Hepatocyte (in vitro differentiated cells): ENCODE measurements at regions not wholly inside any gene's neighbourhood (a gene's known extent, or its start where the extent isn't known, plus 50 kb on each side); places are given as distances from the start of the nearest gene placed in this dataset.

Experiments used
- DNase-seq: peaks from one replicate; pipeline ENCODE4 v3.0.0-alpha.2; 2016; ENCODE audit warnings: low spot score
- H2AFZ ChIP-seq: fragments of 200-600 bp; sonication (generic); 2 replicates; pipeline ENCODE4 v1.6.0; 2016; ENCODE audit warnings: antibody characterized with exemption, mild to moderate bottlenecking
- H3K27ac ChIP-seq: fragments of 200-600 bp; sonication (generic); 2 replicates; pipeline ENCODE4 v1.5.1; 2016; ENCODE audit warnings: mild to moderate bottlenecking
- H3K27me3 ChIP-seq: fragments of 200-600 bp; sonication (generic); 2 replicates; pipeline ENCODE4 v1.6.1; 2016
- H3K36me3 ChIP-seq: fragments of 200-600 bp; sonication (generic); replicated peaks from 2 replicates; pipeline ENCODE4 v1.5.1; 2016; ENCODE audit warnings: low read depth; ENCODE audit not compliant: insufficient read depth
- H3K4me1 ChIP-seq: fragments of 200-600 bp; sonication (generic); 2 replicates; pipeline ENCODE4 v1.5.1; 2016; ENCODE audit warnings: mild to moderate bottlenecking, moderate library complexity; ENCODE audit not compliant: insufficient read depth
- H3K4me2 ChIP-seq: fragments of 200-600 bp; sonication (generic); 2 replicates; pipeline ENCODE4 v1.6.0; 2016
- H3K4me3 ChIP-seq: fragments of 200-600 bp; sonication (generic); 2 replicates; pipeline ENCODE4 v1.5.1; 2016; ENCODE audit warnings: mild to moderate bottlenecking
- H3K79me2 ChIP-seq: fragments of 200-600 bp; sonication (generic); 2 replicates; pipeline ENCODE4 v1.6.0; 2017; ENCODE audit warnings: mild to moderate bottlenecking
- H3K9me2 ChIP-seq: fragments of 200-600 bp; sonication (generic); replicated peaks from 2 replicates; pipeline ENCODE4 v1.6.0; 2017; ENCODE audit warnings: mild to moderate bottlenecking; ENCODE audit not compliant: insufficient read depth
- H3K9me3 ChIP-seq: fragments of 200-600 bp; sonication (generic); 2 replicates; pipeline ENCODE4 v1.5.1; 2016; ENCODE audit warnings: low read depth, mild to moderate bottlenecking
- H4K20me1 ChIP-seq: fragments of 200-600 bp; sonication (generic); 2 replicates; pipeline ENCODE4 v1.6.0; 2016; ENCODE audit warnings: mild to moderate bottlenecking; ENCODE audit not compliant: insufficient read depth, poor library complexity, severe bottlenecking
- EZH2 ChIP-seq: fragments of 200-600 bp; sonication (generic); IDR thresholded peaks from 2 replicates; pipeline ENCODE4 v1.6.1; 2016; ENCODE audit warnings: antibody characterized with exemption, mild to moderate bottlenecking, borderline replicate concordance
- EZH2phosphoT487 ChIP-seq: fragments of 200-600 bp; sonication (generic); IDR thresholded peaks from one replicate; pipeline ENCODE4 v1.6.1; 2018; ENCODE audit warnings: antibody characterized with exemption, mild to moderate bottlenecking, low read depth, moderate library complexity; ENCODE audit not compliant: unreplicated experiment, severe bottlenecking
- WGBS: methylation state at CpG from one replicate; pipeline ENCODE4 v1.1.6; 2016; ENCODE audit warnings: low lambda C conversion rate; ENCODE audit errors: missing lambda C conversion rate; 5-methylcytosine and 5-hydroxymethylcytosine counted together
- TF ChIP-seq, protein P1 (sequence below): fragments of 200-600 bp; sonication (generic); IDR thresholded peaks from 2 replicates; pipeline ENCODE4 v1.5.1; 2016; ENCODE audit warnings: antibody characterized with exemption, mild to moderate bottlenecking; ENCODE audit not compliant: poor library complexity

DNA sequence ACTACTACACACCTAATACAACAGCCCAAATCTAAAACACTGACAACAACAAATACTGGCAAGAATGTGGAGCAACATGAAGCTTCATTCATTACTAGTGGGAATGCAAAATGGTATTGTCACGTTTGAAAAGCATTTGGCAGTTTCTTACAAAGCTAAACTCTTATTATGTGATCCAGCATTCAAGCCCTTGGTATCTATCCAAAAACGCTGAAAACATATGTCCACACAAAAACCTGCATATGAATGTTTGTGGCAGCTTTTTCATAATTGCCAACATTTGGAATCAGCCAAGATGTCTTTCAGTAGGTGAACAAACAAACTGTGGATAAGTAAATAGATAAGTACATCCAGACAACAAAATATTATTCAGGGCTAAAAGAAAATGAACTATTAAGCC, 501.1 kb upstream of the KIF2B start:
- H2AFZ ChIP-seq: no peak overlapping the region
- no peak overlapping the region for H3K27ac ChIP-seq
- 88% methylated on average over 2 of the region's 2 CpGs for WGBS

DNA sequence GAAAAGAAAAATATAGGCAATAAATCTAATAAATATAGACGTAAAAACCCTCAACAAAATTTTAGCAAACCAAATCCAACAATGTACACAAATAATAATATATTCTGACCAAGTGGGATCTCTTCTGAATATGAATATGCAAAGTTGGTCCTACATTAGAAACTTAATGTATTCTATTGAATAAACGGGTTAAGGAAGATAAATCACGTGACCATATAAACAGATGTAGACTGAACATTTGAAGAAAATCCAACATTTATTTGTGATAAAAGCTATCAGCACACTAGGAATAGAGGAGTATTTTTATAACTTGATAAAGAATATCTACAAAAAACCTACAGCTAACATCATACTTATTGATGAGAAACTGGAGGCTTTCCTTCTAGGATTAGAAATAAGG, 502.8 kb upstream of the KIF2B start:
- Histone ChIP-seq H3K9me2 (no peaks in the 10 kb centered on the region), H2AFZ (no peak overlapping the region), H3K4me1 (no peaks in the 10 kb centered on the region), H3K4me2 (no peak overlapping the region), H3K4me3 (no peak overlapping the region), H3K9me3 (no peaks in the 10 kb centered on the region), H3K27me3 (no peaks in the 10 kb centered on the region), H3K27ac (no peak overlapping the region), H3K79me2 (no peaks in the 10 kb centered on the region), H3K36me3 (no peaks in the 10 kb centered on the region), H4K20me1 (no peaks in the 10 kb centered on the region)
- TF ChIP-seq EZH2phosphoT487: no peak
- no peak for TF ChIP-seq EZH2
- TF ChIP-seq, protein P1, sequence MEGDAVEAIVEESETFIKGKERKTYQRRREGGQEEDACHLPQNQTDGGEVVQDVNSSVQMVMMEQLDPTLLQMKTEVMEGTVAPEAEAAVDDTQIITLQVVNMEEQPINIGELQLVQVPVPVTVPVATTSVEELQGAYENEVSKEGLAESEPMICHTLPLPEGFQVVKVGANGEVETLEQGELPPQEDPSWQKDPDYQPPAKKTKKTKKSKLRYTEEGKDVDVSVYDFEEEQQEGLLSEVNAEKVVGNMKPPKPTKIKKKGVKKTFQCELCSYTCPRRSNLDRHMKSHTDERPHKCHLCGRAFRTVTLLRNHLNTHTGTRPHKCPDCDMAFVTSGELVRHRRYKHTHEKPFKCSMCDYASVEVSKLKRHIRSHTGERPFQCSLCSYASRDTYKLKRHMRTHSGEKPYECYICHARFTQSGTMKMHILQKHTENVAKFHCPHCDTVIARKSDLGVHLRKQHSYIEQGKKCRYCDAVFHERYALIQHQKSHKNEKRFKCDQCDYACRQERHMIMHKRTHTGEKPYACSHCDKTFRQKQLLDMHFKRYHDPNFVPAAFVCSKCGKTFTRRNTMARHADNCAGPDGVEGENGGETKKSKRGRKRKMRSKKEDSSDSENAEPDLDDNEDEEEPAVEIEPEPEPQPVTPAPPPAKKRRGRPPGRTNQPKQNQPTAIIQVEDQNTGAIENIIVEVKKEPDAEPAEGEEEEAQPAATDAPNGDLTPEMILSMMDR: no peak
- no peak for DNase-seq
- WGBS: 96% methylated on average over 3 of the region's 3 CpGs

More for the DNA sequence above, 501.1 kb upstream of the KIF2B start:
- no peak for DNase-seq
- Histone ChIP-seq H4K20me1 (no peaks in the 10 kb centered on the region), H3K4me1 (no peaks in the 10 kb centered on the region), H3K36me3 (no peaks in the 10 kb centered on the region), H3K79me2 (no peaks in the 10 kb centered on the region), H3K9me2 (no peaks in the 10 kb centered on the region), H3K4me3 (no peak overlapping the region), H3K9me3 (no peaks in the 10 kb centered on the region), H3K4me2 (no peak overlapping the region), H3K27me3 (no peaks in the 10 kb centered on the region)
- TF ChIP-seq, protein P1: no peak
- TF ChIP-seq EZH2phosphoT487: no peak
- no peak for TF ChIP-seq EZH2

DNA sequence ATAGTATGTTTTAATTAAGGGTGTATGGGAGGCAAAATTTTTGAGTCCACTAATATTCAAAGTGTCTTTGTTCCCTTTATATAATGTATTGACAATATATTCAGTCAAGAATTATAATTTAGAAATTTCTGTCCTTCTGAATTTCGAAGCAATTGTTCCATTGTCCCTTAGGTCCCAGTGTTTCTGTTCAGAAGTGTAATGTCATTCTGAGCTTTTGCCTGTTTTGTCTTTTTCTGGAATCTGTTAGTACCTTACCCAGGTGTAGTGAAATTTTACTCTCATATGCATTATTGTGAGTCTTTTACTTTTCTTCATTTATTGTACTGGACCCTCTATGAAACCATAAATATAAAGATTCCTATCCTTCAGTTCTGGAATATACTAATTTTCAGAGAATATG, 505.7 kb upstream of the KIF2B start:
- Histone ChIP-seq H3K4me1 (no peaks in the 10 kb centered on the region), H3K4me3 (no peak overlapping the region), H2AFZ (no peak overlapping the region), H3K79me2 (no peaks in the 10 kb centered on the region), H3K9me2 (no peaks in the 10 kb centered on the region), H4K20me1 (no peaks in the 10 kb centered on the region), H3K27ac (no peak overlapping the region), H3K27me3 (no peaks in the 10 kb centered on the region), H3K36me3 (no peaks in the 10 kb centered on the region), H3K9me3 (no peaks in the 10 kb centered on the region), H3K4me2 (no peak overlapping the region)
- WGBS: 86% methylated on average over 1 of the region's 1 CpG
- DNase-seq: no peak
- TF ChIP-seq EZH2 (no peak), EZH2phosphoT487 (no peak)
- TF ChIP-seq, protein P1: no peak

DNA sequence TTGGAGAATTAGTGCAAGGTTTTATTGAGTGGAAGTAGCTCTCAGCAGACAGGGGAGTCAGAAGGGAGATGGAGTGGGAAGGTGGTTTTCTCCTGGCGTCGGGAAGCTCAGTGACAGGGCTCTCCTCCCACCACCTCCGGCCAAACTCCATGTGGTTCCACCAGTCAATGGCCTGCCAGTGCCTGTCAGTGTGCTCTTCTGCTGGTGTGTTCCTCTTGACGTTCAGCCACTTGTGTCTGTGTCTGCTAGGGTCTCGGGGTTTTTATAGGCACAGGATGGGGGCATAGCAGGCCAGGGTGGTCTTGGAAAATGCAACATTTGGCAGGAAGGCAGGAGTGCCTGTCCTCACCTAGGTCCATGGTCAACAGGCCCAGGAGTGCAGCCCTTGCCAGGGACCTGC, 506.7 kb upstream of the KIF2B start:
- 90% methylated on average over 5 of the region's 5 CpGs for WGBS
- no peaks in the 10 kb centered on the region for H3K9me3 ChIP-seq
- H3K27me3 ChIP-seq: no peaks in the 10 kb centered on the region
- H3K4me3 ChIP-seq: no peak overlapping the region
- no peak overlapping the region for H3K4me2 ChIP-seq
- no peaks in the 10 kb centered on the region for H3K9me2 ChIP-seq
- no peak overlapping the region for H3K27ac ChIP-seq
- no peak for DNase-seq
- H3K4me1 ChIP-seq: no peaks in the 10 kb centered on the region
- H4K20me1 ChIP-seq: no peaks in the 10 kb centered on the region
- H2AFZ ChIP-seq: no peak overlapping the region
- H3K79me2 ChIP-seq: no peaks in the 10 kb centered on the region
- no peaks in the 10 kb centered on the region for H3K36me3 ChIP-seq
- no peak for TF ChIP-seq EZH2phosphoT487
- TF ChIP-seq EZH2: no peak
- TF ChIP-seq, protein P1: no peak
